ENCODE measurements at regions not wholly inside any gene's neighbourhood (a gene's known extent, or its start where the extent isn't known, plus 50 kb on each side); places are given as distances from the start of the nearest gene placed in this dataset.
"Not testable (repeated sequence)": the region's sequence is repeated elsewhere in the genome, so short reads cannot be mapped to it uniquely, and the experiment has no call there.

GRCh38 chrX:106284431-106285025 lies 116.4 kb downstream of the PWWP3B start:
- Histone ChIP-seq H3K4me1 (ENCODE audit: control insufficient read depth, insufficient read depth, low read length) (no peaks in the 10 kb centered on the region), H3K4me3 (ENCODE audit: low read length) (no peak overlapping the region), H3K36me3 (ENCODE audit: control insufficient read depth, insufficient read depth, low read length, severe bottlenecking) (no peaks in the 10 kb centered on the region), H3K9me3 (ENCODE audit: control insufficient read depth, low read length) (peaks cover 17% of the 10 kb centered on the region), H3K9ac (ENCODE audit: low read length) (no peak overlapping the region), H3K27me3 (replicated peaks; ENCODE audit: control insufficient read depth, insufficient read depth, low read length) (peaks cover 17% of the 10 kb centered on the region)
- no peak for DNase-seq (ENCODE audit: low read depth)

- H3K9ac ChIP-seq (ENCODE audit: low read length) = no peak overlapping the region
- DNase-seq (ENCODE audit: low read depth) = no peak
- H3K9me3 ChIP-seq (ENCODE audit: control insufficient read depth, low read length) = peaks cover 14% of the 10 kb centered on the region
Observed at GRCh38 chrX:106286053-106286650, 118.0 kb downstream of the PWWP3B start.

GRCh38 chrX:106290778-106291177 lies 122.7 kb downstream of the PWWP3B start:
- not testable (repeated sequence) for H3K9ac ChIP-seq (ENCODE audit: low read length); H3K4me1 ChIP-seq (ENCODE audit: control insufficient read depth, insufficient read depth, low read length); DNase-seq (ENCODE audit: low read depth); H3K27me3 ChIP-seq (replicated peaks; ENCODE audit: control insufficient read depth, insufficient read depth, low read length); H3K4me3 ChIP-seq (ENCODE audit: low read length); H3K9me3 ChIP-seq (ENCODE audit: control insufficient read depth, low read length); H3K36me3 ChIP-seq (ENCODE audit: control insufficient read depth, insufficient read depth, low read length, severe bottlenecking)

More at GRCh38 chrX:106286053-106286650, 118.0 kb downstream of the PWWP3B start:
- Histone ChIP-seq H3K4me3 (ENCODE audit: low read length) (no peak overlapping the region), H3K27me3 (replicated peaks; ENCODE audit: control insufficient read depth, insufficient read depth, low read length) (peaks cover 17% of the 10 kb centered on the region), H3K36me3 (ENCODE audit: control insufficient read depth, insufficient read depth, low read length, severe bottlenecking) (no peaks in the 10 kb centered on the region), H3K4me1 (ENCODE audit: control insufficient read depth, insufficient read depth, low read length) (no peaks in the 10 kb centered on the region)

GRCh38 chrX:106291779-106292390 lies 123.8 kb downstream of the PWWP3B start:
- H3K27me3 ChIP-seq (replicated peaks; ENCODE audit: control insufficient read depth, insufficient read depth, low read length); DNase-seq (ENCODE audit: low read depth); H3K4me1 ChIP-seq (ENCODE audit: control insufficient read depth, insufficient read depth, low read length); H3K9me3 ChIP-seq (ENCODE audit: control insufficient read depth, low read length); H3K4me3 ChIP-seq (ENCODE audit: low read length); H3K9ac ChIP-seq (ENCODE audit: low read length); H3K36me3 ChIP-seq (ENCODE audit: control insufficient read depth, insufficient read depth, low read length, severe bottlenecking): not testable (repeated sequence)

DNA sequence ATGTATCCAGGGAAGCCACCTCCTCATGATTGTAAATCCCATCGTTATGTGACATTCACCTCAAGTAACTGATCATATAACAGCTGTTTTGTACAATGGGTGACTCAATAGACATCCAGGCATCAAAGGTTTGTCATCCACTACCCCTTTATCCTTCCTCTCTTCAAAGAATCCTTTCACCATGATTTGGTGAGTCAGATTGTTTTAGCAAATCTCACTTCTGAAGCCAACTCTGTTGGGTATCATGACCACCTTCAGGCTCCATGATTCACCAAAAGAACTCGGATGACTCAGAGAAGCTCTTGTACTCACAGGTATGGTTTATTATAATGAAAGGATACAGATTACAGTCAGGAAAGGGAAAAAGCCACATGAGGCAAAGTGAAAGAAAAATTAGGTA lies 132.1 kb downstream of the PWWP3B start:
- DNase-seq (ENCODE audit: low read depth) = no peak
- H3K4me3 ChIP-seq (ENCODE audit: low read length) = no peak overlapping the region
- H3K9ac ChIP-seq (ENCODE audit: low read length) = no peak overlapping the region
- no peaks in the 10 kb centered on the region for H3K36me3 ChIP-seq (ENCODE audit: control insufficient read depth, insufficient read depth, low read length, severe bottlenecking)
- peaks cover 3% of the 10 kb centered on the region for H3K9me3 ChIP-seq (ENCODE audit: control insufficient read depth, low read length)
- H3K4me1 ChIP-seq (ENCODE audit: control insufficient read depth, insufficient read depth, low read length) = no peaks in the 10 kb centered on the region
- H3K27me3 ChIP-seq (replicated peaks; ENCODE audit: control insufficient read depth, insufficient read depth, low read length) = peaks cover 5% of the 10 kb centered on the region

DNA sequence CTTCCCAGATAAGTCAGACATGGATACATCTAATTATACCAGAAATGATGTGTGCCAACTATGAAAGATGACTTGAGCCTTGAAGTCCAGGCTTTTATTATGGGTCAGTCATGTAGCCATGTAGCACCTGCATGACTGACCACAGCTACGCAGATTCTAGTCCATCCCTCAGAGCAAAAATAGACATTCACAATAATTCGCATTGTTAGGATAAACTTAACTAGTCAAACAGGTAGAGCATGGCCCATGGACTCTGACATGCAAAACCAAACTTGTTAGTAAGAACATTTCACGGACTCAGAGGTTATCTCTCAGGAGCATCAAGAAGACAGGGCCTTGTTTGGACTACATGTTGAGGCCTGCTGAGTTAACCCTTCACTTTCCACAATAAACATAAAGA lies 132.6 kb downstream of the PWWP3B start:
- peaks cover 5% of the 10 kb centered on the region for H3K27me3 ChIP-seq (replicated peaks; ENCODE audit: control insufficient read depth, insufficient read depth, low read length)
- H3K36me3 ChIP-seq (ENCODE audit: control insufficient read depth, insufficient read depth, low read length, severe bottlenecking) = no peaks in the 10 kb centered on the region
- DNase-seq (ENCODE audit: low read depth) = no peak
- no peak overlapping the region for H3K4me3 ChIP-seq (ENCODE audit: low read length)
- H3K4me1 ChIP-seq (ENCODE audit: control insufficient read depth, insufficient read depth, low read length) = no peaks in the 10 kb centered on the region
- peaks cover 3% of the 10 kb centered on the region for H3K9me3 ChIP-seq (ENCODE audit: control insufficient read depth, low read length)
- no peak overlapping the region for H3K9ac ChIP-seq (ENCODE audit: low read length)

- Histone ChIP-seq H3K4me1 (ENCODE audit: control insufficient read depth, insufficient read depth, low read length) (no peaks in the 10 kb centered on the region), H3K9ac (ENCODE audit: low read length) (no peak overlapping the region), H3K27me3 (replicated peaks; ENCODE audit: control insufficient read depth, insufficient read depth, low read length) (peaks cover 5% of the 10 kb centered on the region), H3K4me3 (ENCODE audit: low read length) (no peak overlapping the region), H3K9me3 (ENCODE audit: control insufficient read depth, low read length) (peaks cover 8% of the 10 kb centered on the region), H3K36me3 (ENCODE audit: control insufficient read depth, insufficient read depth, low read length, severe bottlenecking) (no peaks in the 10 kb centered on the region)
- no peak for DNase-seq (ENCODE audit: low read depth)
Observed at GRCh38 chrX:106302304-106302703, 134.2 kb downstream of the PWWP3B start.

DNA sequence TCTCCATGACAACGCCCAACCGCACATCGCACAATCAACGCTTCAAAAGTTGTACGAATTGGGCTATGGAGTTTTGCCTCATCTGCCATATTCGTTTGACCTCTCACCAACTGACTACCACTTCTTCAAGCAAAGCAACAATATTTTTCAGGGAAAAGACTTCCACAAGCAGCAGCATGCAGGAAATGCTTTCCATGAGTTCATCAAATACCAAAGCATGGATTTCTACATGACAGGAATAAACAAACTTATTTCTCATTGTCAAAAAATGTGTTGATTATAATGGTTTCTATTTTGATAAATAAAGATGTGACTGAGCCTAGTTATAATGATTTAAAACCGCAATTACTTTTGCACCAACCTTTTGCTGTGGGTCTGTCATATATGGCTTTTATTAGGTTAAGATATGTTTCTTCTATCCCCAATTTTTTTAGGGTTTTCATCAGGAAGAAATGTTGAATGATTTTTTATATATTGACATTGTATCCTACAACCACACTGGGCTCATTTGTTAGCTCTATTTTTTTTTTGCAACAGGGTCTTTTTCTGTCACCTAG lies 138.4 kb downstream of the PWWP3B start:
- Histone ChIP-seq H3K4me1 (ENCODE audit: control insufficient read depth, insufficient read depth, low read length) (no peaks in the 10 kb centered on the region), H3K9ac (ENCODE audit: low read length) (no peak overlapping the region), H3K9me3 (ENCODE audit: control insufficient read depth, low read length) (peaks cover 5% of the 10 kb centered on the region), H3K27me3 (replicated peaks; ENCODE audit: control insufficient read depth, insufficient read depth, low read length) (no peaks in the 10 kb centered on the region), H3K4me3 (ENCODE audit: low read length) (no peak overlapping the region), H3K36me3 (ENCODE audit: control insufficient read depth, insufficient read depth, low read length, severe bottlenecking) (no peaks in the 10 kb centered on the region)
- DNase-seq (ENCODE audit: low read depth) = no peak

DNA sequence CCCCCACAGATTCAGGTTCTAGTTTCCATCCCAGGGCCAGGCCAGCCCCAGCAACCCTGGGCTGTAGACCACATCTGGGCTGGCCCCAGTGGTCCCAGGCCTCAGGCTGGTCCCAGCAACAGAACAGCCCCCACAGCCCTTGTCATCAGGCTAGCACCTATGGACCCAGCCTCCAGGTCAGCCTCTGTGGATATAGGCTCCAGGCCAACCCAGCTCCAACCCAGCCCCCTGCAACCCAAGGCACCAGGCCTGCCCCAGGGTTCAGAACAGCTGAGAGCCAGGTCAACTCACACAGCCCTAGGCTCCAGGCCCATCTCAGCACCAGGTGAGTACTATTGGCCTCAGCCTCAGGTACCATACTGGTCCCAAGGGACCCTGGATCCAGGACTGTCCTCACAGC lies 155.3 kb downstream of the PWWP3B start:
- no peaks in the 10 kb centered on the region for H3K9me3 ChIP-seq (ENCODE audit: control insufficient read depth, low read length)
- DNase-seq (ENCODE audit: low read depth) = no peak
- no peak overlapping the region for H3K4me3 ChIP-seq (ENCODE audit: low read length)
- H3K4me1 ChIP-seq (ENCODE audit: control insufficient read depth, insufficient read depth, low read length) = no peaks in the 10 kb centered on the region
- H3K27me3 ChIP-seq (replicated peaks; ENCODE audit: control insufficient read depth, insufficient read depth, low read length) = peaks cover 7% of the 10 kb centered on the region
- H3K9ac ChIP-seq (ENCODE audit: low read length) = no peak overlapping the region
- H3K36me3 ChIP-seq (ENCODE audit: control insufficient read depth, insufficient read depth, low read length, severe bottlenecking) = no peaks in the 10 kb centered on the region

- no peak overlapping the region for H3K9ac ChIP-seq (ENCODE audit: low read length)
- no peak for DNase-seq (ENCODE audit: low read depth)
- no peaks in the 10 kb centered on the region for H3K4me1 ChIP-seq (ENCODE audit: control insufficient read depth, insufficient read depth, low read length)
- no peak overlapping the region for H3K4me3 ChIP-seq (ENCODE audit: low read length)
- peaks cover 12% of the 10 kb centered on the region for H3K27me3 ChIP-seq (replicated peaks; ENCODE audit: control insufficient read depth, insufficient read depth, low read length)
- H3K9me3 ChIP-seq (ENCODE audit: control insufficient read depth, low read length) = no peaks in the 10 kb centered on the region
- H3K36me3 ChIP-seq (ENCODE audit: control insufficient read depth, insufficient read depth, low read length, severe bottlenecking) = no peaks in the 10 kb centered on the region
Observed at GRCh38 chrX:106331606-106332005, 163.5 kb downstream of the PWWP3B start.

DNA sequence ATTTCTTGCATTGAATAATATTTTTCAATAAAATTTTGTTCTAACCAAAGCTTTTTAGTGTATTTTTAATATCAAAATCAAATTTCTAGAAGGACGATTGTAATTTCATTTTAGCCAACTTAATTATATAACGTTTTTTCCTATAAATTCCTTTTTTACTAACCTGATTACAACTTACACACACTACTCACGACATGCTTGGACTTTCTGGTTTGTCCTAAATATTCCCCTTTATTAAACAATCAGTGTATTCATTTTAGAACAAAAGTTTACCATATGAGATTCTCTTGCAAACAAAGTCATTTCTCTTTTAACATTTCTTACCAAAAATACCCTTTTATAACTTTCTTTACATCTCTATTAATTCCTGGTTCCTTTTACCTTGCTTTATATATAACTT lies 173.7 kb downstream of the PWWP3B start:
- H3K9ac ChIP-seq (ENCODE audit: low read length) = no peak overlapping the region
- DNase-seq (ENCODE audit: low read depth) = no peak

More for the DNA sequence above, 173.7 kb downstream of the PWWP3B start:
- no peaks in the 10 kb centered on the region for H3K36me3 ChIP-seq (ENCODE audit: control insufficient read depth, insufficient read depth, low read length, severe bottlenecking)
- H3K27me3 ChIP-seq (replicated peaks; ENCODE audit: control insufficient read depth, insufficient read depth, low read length) = peaks cover 7% of the 10 kb centered on the region
- no peak overlapping the region for H3K4me3 ChIP-seq (ENCODE audit: low read length)
- H3K4me1 ChIP-seq (ENCODE audit: control insufficient read depth, insufficient read depth, low read length) = no peaks in the 10 kb centered on the region
- H3K9me3 ChIP-seq (ENCODE audit: control insufficient read depth, low read length) = peaks cover 30% of the 10 kb centered on the region

All from adipocyte (in vitro differentiated cells).